ENCODE measurements at regions not wholly inside any gene's neighbourhood (a gene's known extent, or its start where the extent isn't known, plus 50 kb on each side); places are given as distances from the start of the nearest gene placed in this dataset.

DNA sequence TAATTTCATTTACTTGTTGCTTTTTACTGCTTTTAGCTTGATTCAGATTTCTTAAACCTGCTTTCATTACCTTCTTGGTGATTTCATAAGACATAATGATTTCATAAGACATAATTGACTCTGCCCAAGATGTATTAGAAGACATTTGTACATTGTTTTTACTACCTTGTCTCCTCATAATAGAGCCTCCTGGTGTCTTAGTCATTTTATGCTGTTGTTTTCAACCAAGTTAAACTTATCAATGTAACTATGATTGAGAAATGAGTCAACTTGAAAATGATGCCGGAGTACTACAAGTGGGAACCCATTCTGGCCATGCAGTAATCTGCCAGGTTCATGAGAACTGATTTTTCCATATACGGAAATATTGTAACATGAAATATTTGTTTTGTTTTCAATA, 573.6 kb downstream of the MMUT start:
- TF ChIP-seq EZH2 (IDR thresholded peaks at IDR 0.05; ENCODE audit: borderline replicate concordance, low read length) = no peak
- TF ChIP-seq, protein P1, sequence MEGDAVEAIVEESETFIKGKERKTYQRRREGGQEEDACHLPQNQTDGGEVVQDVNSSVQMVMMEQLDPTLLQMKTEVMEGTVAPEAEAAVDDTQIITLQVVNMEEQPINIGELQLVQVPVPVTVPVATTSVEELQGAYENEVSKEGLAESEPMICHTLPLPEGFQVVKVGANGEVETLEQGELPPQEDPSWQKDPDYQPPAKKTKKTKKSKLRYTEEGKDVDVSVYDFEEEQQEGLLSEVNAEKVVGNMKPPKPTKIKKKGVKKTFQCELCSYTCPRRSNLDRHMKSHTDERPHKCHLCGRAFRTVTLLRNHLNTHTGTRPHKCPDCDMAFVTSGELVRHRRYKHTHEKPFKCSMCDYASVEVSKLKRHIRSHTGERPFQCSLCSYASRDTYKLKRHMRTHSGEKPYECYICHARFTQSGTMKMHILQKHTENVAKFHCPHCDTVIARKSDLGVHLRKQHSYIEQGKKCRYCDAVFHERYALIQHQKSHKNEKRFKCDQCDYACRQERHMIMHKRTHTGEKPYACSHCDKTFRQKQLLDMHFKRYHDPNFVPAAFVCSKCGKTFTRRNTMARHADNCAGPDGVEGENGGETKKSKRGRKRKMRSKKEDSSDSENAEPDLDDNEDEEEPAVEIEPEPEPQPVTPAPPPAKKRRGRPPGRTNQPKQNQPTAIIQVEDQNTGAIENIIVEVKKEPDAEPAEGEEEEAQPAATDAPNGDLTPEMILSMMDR (IDR thresholded peaks at IDR 0.05; ENCODE audit: low read length) = no peak

All from OCI-LY1 (cell line).